Kidney (tissue), 13 donors: ENCODE measurements at regions not wholly inside any gene's neighbourhood (a gene's known extent, or its start where the extent isn't known, plus 50 kb on each side); places are given as distances from the start of the nearest gene placed in this dataset.

Experiments
- DNase-seq, 5 donors: peaks; one replicate each; pipeline ENCODE4 v3.0.0-alpha.2; 2013 to 2020
- FAIRE-seq: peaks from 2 replicates; lab custom pipeline; 2012; peaks lifted over from hg19 to GRCh38; lab: Jason Lieb, UNC
- H3K27ac ChIP-seq, 2 donors: one replicate each; pipeline ENCODE4 v1.7.0; 2013; ENCODE audit warnings: low read depth in 2 of 2, low read length in 2 of 2, inconsistent platforms in 1 of 2
- H3K27me3 ChIP-seq: one replicate; pipeline ENCODE4 v1.7.1; 2013; ENCODE audit warnings: low read length, inconsistent platforms; ENCODE audit not compliant: control insufficient read depth, insufficient read depth
- H3K36me3 ChIP-seq, 3 donors: one replicate each; pipeline versions ENCODE4 v1.7.0 to v1.7.1; 2013; ENCODE audit warnings: low read length in 3 of 3, control low read depth in 1 of 3, inconsistent platforms in 1 of 3; ENCODE audit not compliant: insufficient read depth in 3 of 3, control insufficient read depth in 2 of 3
- H3K4me1 ChIP-seq, 3 donors: one replicate each; pipeline versions ENCODE4 v1.7.0 to v1.7.1; 2013; ENCODE audit warnings: low read length in 3 of 3, inconsistent platforms in 1 of 3, low read depth in 1 of 3; ENCODE audit not compliant: control insufficient read depth in 2 of 3, insufficient read depth in 2 of 3
- H3K4me3 ChIP-seq, 3 donors: one replicate each; pipeline versions ENCODE4 v1.7.0 to v1.8.1; 2013; ENCODE audit warnings: low read length in 3 of 3, control low read depth in 1 of 3, inconsistent platforms in 1 of 3
- H3K9ac ChIP-seq, 3 donors: one replicate each; pipeline versions ENCODE4 v1.7.0 to v1.7.1; 2013; ENCODE audit warnings: low read length in 3 of 3, control low read depth in 1 of 3, inconsistent platforms in 1 of 3
- H3K9me3 ChIP-seq, 3 donors: one replicate each; pipeline versions ENCODE4 v1.7.0 to v1.7.1; 2013; ENCODE audit warnings: low read length in 3 of 3, control low read depth in 1 of 3, inconsistent platforms in 1 of 3; ENCODE audit not compliant: control insufficient read depth in 2 of 3, insufficient read depth in 1 of 3
- CTCF ChIP-seq: IDR thresholded peaks from 3 replicates; pipeline ENCODE4 v1.5.1; 2012; ENCODE audit warnings: mild to moderate bottlenecking, moderate library complexity, borderline replicate concordance; ENCODE audit not compliant: insufficient read depth; ENCODE audit errors: extremely low read depth
- intact Hi-C: fragments of 100-400 bp; cut with DNase I; formaldehyde crosslinking; loops from one replicate; pipeline ENCODE4 v1.11.1; 2022
- donor health status: control.
- donor health status: control.
- donor health status: control.
- donor health status: control.
- donor health status: control.
- donor health status: DM: yes; HTN: yes; CAD: no.
- donor health status: Normal renal cell carcinoma (clear cell type).

GRCh38 chr5:25991639-25992038, 1046.7 kb downstream of the CDH9 start:
- no peak overlapping the region for H3K27ac ChIP-seq

GRCh38 chr5:25990771-25991170, 1047.6 kb downstream of the CDH9 start:
- FAIRE-seq (no peak), DNase-seq (no peak)
- Histone ChIP-seq H3K4me3 (no peak overlapping the region), H3K27me3 (no peaks in the 10 kb centered on the region), H3K9me3 (peaks cover 0 to 2% (median 0%) of the 10 kb centered on the region in 3 donors), H3K9ac (no peak overlapping the region), H3K36me3 (no peaks in the 10 kb centered on the region), H3K27ac (no peak overlapping the region), H3K4me1 (no peaks in the 10 kb centered on the region)
- no peak for TF ChIP-seq CTCF
- intact Hi-C loops: no loop called here

More at GRCh38 chr5:25991639-25992038, 1046.7 kb downstream of the CDH9 start:
- no peaks in the 10 kb centered on the region for H3K36me3 ChIP-seq
- no peaks in the 10 kb centered on the region for H3K4me1 ChIP-seq
- peak in 1 of 5 donors; percentile 32 for DNase-seq
- no peak overlapping the region for H3K9ac ChIP-seq
- H3K4me3 ChIP-seq: no peak overlapping the region
- no peak for FAIRE-seq
- intact Hi-C loops: no loop called here
- H3K27me3 ChIP-seq: no peaks in the 10 kb centered on the region
- no peak for TF ChIP-seq CTCF
- H3K9me3 ChIP-seq: peaks cover 0 to 2% (median 0%) of the 10 kb centered on the region in 3 donors

- intact Hi-C loops: no loop called here
- no peak overlapping the region for H3K27ac ChIP-seq
- no peak overlapping the region for H3K9ac ChIP-seq
- TF ChIP-seq CTCF: no peak
- peaks cover 0 to 2% (median 0%) of the 10 kb centered on the region in 3 donors for H3K9me3 ChIP-seq
- H3K4me3 ChIP-seq: no peak overlapping the region
- H3K27me3 ChIP-seq: no peaks in the 10 kb centered on the region
- DNase-seq (no peak), FAIRE-seq (no peak)
- H3K4me1 ChIP-seq: no peaks in the 10 kb centered on the region
- H3K36me3 ChIP-seq: no peaks in the 10 kb centered on the region
Observed at GRCh38 chr5:25979086-25979485, 1059.3 kb downstream of the CDH9 start.

GRCh38 chr5:25975885-25976284, 1062.5 kb downstream of the CDH9 start:
- DNase-seq: no peak
- peaks cover 0 to 2% (median 0%) of the 10 kb centered on the region in 3 donors for H3K9me3 ChIP-seq
- H3K4me3 ChIP-seq: no peak overlapping the region
- no peak overlapping the region for H3K27ac ChIP-seq
- no peak for FAIRE-seq
- H3K27me3 ChIP-seq: no peaks in the 10 kb centered on the region
- no peak overlapping the region for H3K9ac ChIP-seq
- no peaks in the 10 kb centered on the region for H3K4me1 ChIP-seq
- intact Hi-C loops: no loop called here
- no peak for TF ChIP-seq CTCF
- no peaks in the 10 kb centered on the region for H3K36me3 ChIP-seq
